Right lobe of liver (tissue), 6 donors: ENCODE measurements at regions not wholly inside any gene's neighbourhood (a gene's known extent, or its start where the extent isn't known, plus 50 kb on each side); places are given as distances from the start of the nearest gene placed in this dataset.

ENCODE experiments used
- ATAC-seq, 4 donors: fragments of 200-7000 bp; cut with Tn5 transposase; one replicate each; pipeline ENCODE4 v1.9.1; 2020; ENCODE audit warnings: mild to moderate bottlenecking in 4 of 4, moderate library complexity in 4 of 4
- DNase-seq, 3 donors: peaks; one replicate each; pipeline ENCODE4 v3.0.0-alpha.2; 2020
- H3K27ac ChIP-seq, 3 donors: fragments of 200-600 bp; one replicate each; pipeline ENCODE4 v1.8.0; 2022
- H3K27me3 ChIP-seq, 2 donors: fragments of 200-600 bp; one replicate each; pipeline ENCODE4 v1.8.0; 2022
- H3K36me3 ChIP-seq, 4 donors: fragments of 200-600 bp; sonication (generic) in 1 of 4; one replicate each; pipeline versions ENCODE4 v1.5.1 to v1.8.0; 2017 to 2022; ENCODE audit warnings: control low read depth in 1 of 4
- H3K4me1 ChIP-seq, 4 donors: fragments of 200-600 bp; sonication (generic) in 1 of 4; one replicate each; pipeline versions ENCODE4 v1.5.1 to v1.8.0; 2017 to 2022; ENCODE audit warnings: control low read depth in 1 of 4
- H3K4me3 ChIP-seq, 3 donors: fragments of 200-600 bp; one replicate each; pipeline ENCODE4 v1.8.0; 2022
- H3K9me3 ChIP-seq, 4 donors: fragments of 200-600 bp; sonication (generic) in 1 of 4; one replicate each; pipeline versions ENCODE4 v1.5.1 to v1.8.0; 2017 to 2022; ENCODE audit warnings: control low read depth in 1 of 4
- POLR2A ChIP-seq: fragments of 450-650 bp; IDR thresholded peaks from one replicate; pipeline ENCODE4 v1.6.1; 2017; ENCODE audit warnings: antibody characterized with exemption, mild to moderate bottlenecking
- WGBS: methylation state at CpG from one replicate; pipeline ENCODE4 v1.1.6; 2018; ENCODE audit warnings: low coverage, low lambda C conversion rate; ENCODE audit not compliant: insufficient coverage; ENCODE audit errors: missing lambda C conversion rate; 5-methylcytosine and 5-hydroxymethylcytosine counted together
- intact Hi-C, 2 donors: fragments of 100-400 bp; cut with DNase I; formaldehyde crosslinking; loops; one replicate each; pipeline versions ENCODE4 v1.11.2 to v1.14.1; 2022
- TF ChIP-seq, protein P1 (sequence below), 4 donors: fragments of 200-600 bp in 3 of 4; fragments of 450-650 bp in 1 of 4; IDR thresholded peaks; one replicate each; pipeline versions ENCODE4 v1.5.1 to v1.8.0; 2016 to 2022; ENCODE audit warnings: antibody characterized with exemption in 4 of 4, mild to moderate bottlenecking in 2 of 4
- donor health status: DM: no; HTN: yes; CAD: no.
- donor health status: DM: no; HTN: no; CAD: no.
- donor health status: DM: no; HTN: no; CAD: no.
- donor health status: DM: no; HTN: yes; CAD: no.
- donor health status: DM: no; HTN: yes; CAD: no.

DNA sequence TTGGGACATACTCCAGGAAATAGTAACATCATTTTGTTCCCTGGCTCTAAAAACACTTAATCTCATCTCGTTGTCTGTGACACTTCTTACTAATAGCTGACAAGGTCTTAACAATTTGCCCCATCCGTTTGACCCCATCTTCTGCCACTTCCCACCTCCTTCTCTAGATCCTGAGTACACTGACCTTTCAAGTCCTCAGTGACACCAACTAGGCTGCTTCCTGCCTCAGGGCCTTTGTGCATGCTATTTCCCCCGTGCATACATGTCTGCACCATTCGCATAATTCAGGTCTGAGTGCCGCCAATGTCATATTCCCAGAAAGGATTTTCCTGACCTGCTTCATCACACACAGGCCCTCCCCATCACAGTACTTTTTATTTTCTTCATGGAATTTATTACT, 70.6 kb upstream of the CCND2 start:
- ATAC-seq (no peak), DNase-seq (no peak)
- TF ChIP-seq, protein P1, sequence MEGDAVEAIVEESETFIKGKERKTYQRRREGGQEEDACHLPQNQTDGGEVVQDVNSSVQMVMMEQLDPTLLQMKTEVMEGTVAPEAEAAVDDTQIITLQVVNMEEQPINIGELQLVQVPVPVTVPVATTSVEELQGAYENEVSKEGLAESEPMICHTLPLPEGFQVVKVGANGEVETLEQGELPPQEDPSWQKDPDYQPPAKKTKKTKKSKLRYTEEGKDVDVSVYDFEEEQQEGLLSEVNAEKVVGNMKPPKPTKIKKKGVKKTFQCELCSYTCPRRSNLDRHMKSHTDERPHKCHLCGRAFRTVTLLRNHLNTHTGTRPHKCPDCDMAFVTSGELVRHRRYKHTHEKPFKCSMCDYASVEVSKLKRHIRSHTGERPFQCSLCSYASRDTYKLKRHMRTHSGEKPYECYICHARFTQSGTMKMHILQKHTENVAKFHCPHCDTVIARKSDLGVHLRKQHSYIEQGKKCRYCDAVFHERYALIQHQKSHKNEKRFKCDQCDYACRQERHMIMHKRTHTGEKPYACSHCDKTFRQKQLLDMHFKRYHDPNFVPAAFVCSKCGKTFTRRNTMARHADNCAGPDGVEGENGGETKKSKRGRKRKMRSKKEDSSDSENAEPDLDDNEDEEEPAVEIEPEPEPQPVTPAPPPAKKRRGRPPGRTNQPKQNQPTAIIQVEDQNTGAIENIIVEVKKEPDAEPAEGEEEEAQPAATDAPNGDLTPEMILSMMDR (IDR thresholded peaks at IDR 0.05): no peak
- no peak for TF ChIP-seq POLR2A
- Histone ChIP-seq H3K27me3 (no peaks in the 10 kb centered on the region), H3K9me3 (no peaks in the 10 kb centered on the region), H3K4me1 (no peaks in the 10 kb centered on the region), H3K36me3 (no peaks in the 10 kb centered on the region), H3K27ac (no peak overlapping the region), H3K4me3 (no peak overlapping the region)
- 45% methylated on average over 5 of the region's 5 CpGs for WGBS
- intact Hi-C loops: no loop called here

DNA sequence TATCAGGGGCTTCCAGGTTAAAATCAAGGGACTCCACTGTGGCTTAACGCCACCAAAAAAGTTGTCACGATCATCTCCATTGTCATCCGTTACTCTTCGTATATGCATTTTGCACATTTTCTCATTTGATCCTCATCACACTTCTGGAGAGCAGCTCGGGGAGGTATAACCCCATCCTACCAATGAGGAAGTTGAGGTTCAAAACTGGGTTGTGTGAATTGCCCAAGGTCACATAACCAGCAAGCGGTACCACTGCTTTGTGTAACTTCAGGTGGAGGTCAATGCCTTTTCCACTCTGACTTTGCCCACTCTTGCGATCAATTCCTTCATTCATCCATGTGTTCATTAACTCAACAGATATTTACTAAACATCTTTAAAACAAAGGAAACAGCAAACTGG, 71.1 kb upstream of the CCND2 start:
- 41% methylated on average over 7 of the region's 7 CpGs for WGBS
- Histone ChIP-seq H3K27me3 (no peaks in the 10 kb centered on the region), H3K4me3 (no peak overlapping the region), H3K27ac (no peak overlapping the region), H3K9me3 (no peaks in the 10 kb centered on the region), H3K36me3 (no peaks in the 10 kb centered on the region), H3K4me1 (no peaks in the 10 kb centered on the region)
- ATAC-seq (no peak), DNase-seq (no peak)
- TF ChIP-seq, protein P1 (IDR thresholded peaks at IDR 0.05): no peak
- no peak for TF ChIP-seq POLR2A
- intact Hi-C loops: no loop called here

DNA sequence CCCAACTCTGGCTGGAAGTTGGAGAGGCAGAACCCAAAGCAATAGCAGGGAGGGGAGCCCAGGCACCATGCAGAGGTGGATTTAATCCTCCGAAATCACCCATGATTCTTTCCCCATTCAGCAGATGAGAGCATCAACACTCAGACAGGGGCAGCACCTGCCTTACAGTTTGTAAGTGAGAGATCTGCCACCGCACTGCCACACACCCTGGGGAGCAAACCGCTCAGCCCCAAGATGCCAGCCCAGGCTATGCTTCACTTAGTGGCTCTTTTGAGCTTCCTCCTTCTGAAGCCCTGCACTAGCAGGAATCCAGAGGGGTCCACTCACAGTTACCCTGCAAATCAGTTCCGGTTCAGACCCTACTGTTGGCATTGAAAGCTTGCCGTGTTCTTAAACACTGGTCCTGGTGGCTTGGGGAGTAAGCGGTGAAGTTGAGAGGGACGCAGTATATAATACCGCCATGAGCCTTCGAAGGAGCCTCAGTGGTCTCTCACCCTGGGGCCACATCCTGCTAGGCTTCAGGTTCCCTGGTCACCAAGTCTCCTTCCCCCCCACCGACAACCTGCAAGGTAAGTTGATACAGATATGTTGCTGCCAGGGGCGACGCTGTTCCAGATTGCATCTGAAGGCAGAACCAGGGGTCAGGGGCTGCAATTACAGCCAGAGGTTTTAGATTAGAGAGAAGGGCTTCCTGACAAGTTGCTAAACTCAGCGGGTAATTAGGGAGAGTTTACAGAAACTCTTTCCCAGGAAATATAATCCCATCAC, 72.0 kb upstream of the CCND2 start:
- Histone ChIP-seq H3K9me3 (no peaks in the 10 kb centered on the region), H3K27me3 (no peaks in the 10 kb centered on the region), H3K4me1 (no peaks in the 10 kb centered on the region), H3K27ac (no peak overlapping the region), H3K36me3 (no peaks in the 10 kb centered on the region), H3K4me3 (no peak overlapping the region)
- no peak for TF ChIP-seq POLR2A
- TF ChIP-seq, protein P1 (IDR thresholded peaks at IDR 0.05): no peak
- intact Hi-C loops: no loop called here
- ATAC-seq (no peak), DNase-seq (no peak)
- WGBS: 39% methylated on average over 9 of the region's 13 CpGs

DNA sequence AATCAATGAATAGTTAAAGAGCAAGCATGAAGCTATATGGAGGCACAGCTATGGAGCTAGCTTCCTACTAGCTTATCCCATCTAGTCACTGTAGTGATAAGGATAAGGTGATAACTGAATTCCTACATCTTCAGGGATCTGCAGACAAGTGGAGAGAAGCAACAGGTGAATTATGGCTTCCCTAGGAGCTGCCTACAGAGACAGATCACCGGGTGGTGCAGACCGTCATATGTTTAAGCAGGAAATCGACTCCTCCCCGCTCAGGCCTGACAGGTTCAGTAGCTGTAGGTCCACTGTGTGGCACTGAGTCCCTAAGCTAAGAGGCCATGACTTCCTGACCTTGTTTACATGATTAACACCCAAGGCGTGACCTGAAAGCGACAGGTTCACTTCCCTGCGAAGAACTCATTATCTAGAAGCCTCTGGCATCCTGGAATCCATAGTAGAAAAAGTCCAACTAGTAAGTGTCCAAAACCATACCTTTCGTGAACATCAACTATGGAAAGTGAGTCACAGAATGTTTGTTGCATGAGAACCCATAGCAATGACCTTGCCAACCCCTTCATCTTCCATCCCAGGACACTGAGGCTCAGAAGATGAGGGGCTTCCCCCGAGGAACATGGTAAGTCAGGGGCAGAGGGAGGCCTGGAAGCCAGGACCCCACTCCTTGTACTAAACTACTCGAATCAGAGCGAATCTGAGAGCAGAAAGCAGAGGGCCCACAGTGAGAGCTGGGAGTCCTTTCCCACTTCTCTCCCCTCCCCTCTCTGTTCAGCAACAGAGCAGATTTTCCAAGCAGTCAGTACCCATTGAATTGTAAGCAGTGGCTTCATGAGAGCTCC, 75.4 kb upstream of the CCND2 start:
- Histone ChIP-seq H3K27me3 (no peaks in the 10 kb centered on the region), H3K4me3 (no peak overlapping the region), H3K36me3 (no peaks in the 10 kb centered on the region), H3K4me1 (no peaks in the 10 kb centered on the region), H3K9me3 (no peaks in the 10 kb centered on the region), H3K27ac (no peak overlapping the region)
- ATAC-seq: no peak
- TF ChIP-seq, protein P1 (IDR thresholded peaks at IDR 0.05): no peak
- no peak for TF ChIP-seq POLR2A
- 47% methylated on average over 3 of the region's 11 CpGs for WGBS
- no peak for DNase-seq
- intact Hi-C loops: no loop called here
